ENCODE measurements at regions not wholly inside any gene's neighbourhood (a gene's known extent, or its start where the extent isn't known, plus 50 kb on each side); places are given as distances from the start of the nearest gene placed in this dataset.

GRCh38 chr2:120472891-120473309, 127.0 kb downstream of the INHBB start:
- no peaks in the 10 kb centered on the region for H3F3A ChIP-seq (ENCODE audit: insufficient read depth, low read length)

GRCh38 chr2:120473522-120474271, 127.8 kb downstream of the INHBB start:
- no peak overlapping the region for H2AFZ ChIP-seq (ENCODE audit: low read length)
- H3K4me3 ChIP-seq (ENCODE audit: low read length): no peak overlapping the region
- H3F3A ChIP-seq (ENCODE audit: insufficient read depth, low read length): no peaks in the 10 kb centered on the region
- no peak overlapping the region for H3K27ac ChIP-seq (ENCODE audit: low read length)
- DNase-seq: no peak
- no peaks in the 10 kb centered on the region for H4K20me1 ChIP-seq (ENCODE audit: insufficient read depth, low read length)
- H3K9ac ChIP-seq (ENCODE audit: low read length): no peak overlapping the region
- no peak for TF ChIP-seq EZH2phosphoT487 (IDR thresholded peaks at IDR 0.05; ENCODE audit: low read length)
- no peak for TF ChIP-seq CTCF (IDR thresholded peaks at IDR 0.05; ENCODE audit: low read length)
- no peak for TF ChIP-seq EZH2 (optimal IDR thresholded peaks at IDR 0.05; ENCODE audit: low read depth, low read length)
- H3K9me3 ChIP-seq (replicated peaks; ENCODE audit: insufficient read depth, low read length): no peaks in the 10 kb centered on the region
- H3K4me2 ChIP-seq (ENCODE audit: low read depth, low read length): no peak overlapping the region
- no peaks in the 10 kb centered on the region for H3K9me2 ChIP-seq (replicated peaks; ENCODE audit: insufficient read depth, low read length)
- no peaks in the 10 kb centered on the region for H3K27me3 ChIP-seq (replicated peaks; ENCODE audit: insufficient read depth, low read length)
- H3K4me1 ChIP-seq (ENCODE audit: low read length): no peaks in the 10 kb centered on the region
- H3K79me2 ChIP-seq (ENCODE audit: low read length): no peaks in the 10 kb centered on the region
- no peaks in the 10 kb centered on the region for H3K36me3 ChIP-seq (replicated peaks; ENCODE audit: insufficient read depth, low read length)

More at GRCh38 chr2:120472891-120473309, 127.0 kb downstream of the INHBB start:
- Histone ChIP-seq H3K79me2 (ENCODE audit: low read length) (no peaks in the 10 kb centered on the region), H3K4me3 (ENCODE audit: low read length) (no peak overlapping the region), H3K9ac (ENCODE audit: low read length) (no peak overlapping the region), H3K9me3 (replicated peaks; ENCODE audit: insufficient read depth, low read length) (no peaks in the 10 kb centered on the region), H3K4me2 (ENCODE audit: low read depth, low read length) (no peak overlapping the region), H2AFZ (ENCODE audit: low read length) (no peak overlapping the region), H3K9me2 (replicated peaks; ENCODE audit: insufficient read depth, low read length) (no peaks in the 10 kb centered on the region), H4K20me1 (ENCODE audit: insufficient read depth, low read length) (no peaks in the 10 kb centered on the region), H3K27me3 (replicated peaks; ENCODE audit: insufficient read depth, low read length) (no peaks in the 10 kb centered on the region), H3K4me1 (ENCODE audit: low read length) (no peaks in the 10 kb centered on the region), H3K36me3 (replicated peaks; ENCODE audit: insufficient read depth, low read length) (no peaks in the 10 kb centered on the region), H3K27ac (ENCODE audit: low read length) (no peak overlapping the region)
- TF ChIP-seq CTCF (IDR thresholded peaks at IDR 0.05; ENCODE audit: low read length): no peak
- no peak for TF ChIP-seq EZH2phosphoT487 (IDR thresholded peaks at IDR 0.05; ENCODE audit: low read length)
- no peak for TF ChIP-seq EZH2 (optimal IDR thresholded peaks at IDR 0.05; ENCODE audit: low read depth, low read length)
- no peak for DNase-seq

DNA sequence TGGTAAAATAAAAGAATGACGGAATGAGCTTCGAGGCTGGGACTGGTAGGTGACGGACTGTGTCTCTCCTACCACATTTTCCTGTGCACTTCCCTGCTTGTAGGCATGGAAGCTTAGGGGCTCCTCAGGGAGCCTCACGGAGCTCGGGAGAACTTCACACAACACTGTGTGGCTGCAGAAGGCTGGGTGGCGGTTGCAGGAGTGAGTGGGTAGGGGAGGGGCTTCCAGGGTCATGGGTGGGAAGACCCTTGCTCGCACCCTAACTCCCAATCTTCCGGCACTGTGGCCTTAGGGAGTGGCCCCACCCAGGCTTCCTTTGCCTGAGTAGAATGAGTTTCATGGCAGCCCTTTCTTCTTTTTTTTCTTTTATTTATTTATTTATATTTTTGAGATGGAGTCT, 128.6 kb downstream of the INHBB start:
- H3K36me3 ChIP-seq (replicated peaks; ENCODE audit: insufficient read depth, low read length): no peaks in the 10 kb centered on the region
- no peaks in the 10 kb centered on the region for H4K20me1 ChIP-seq (ENCODE audit: insufficient read depth, low read length)
- no peak for DNase-seq
- no peaks in the 10 kb centered on the region for H3K79me2 ChIP-seq (ENCODE audit: low read length)
- no peak for TF ChIP-seq EZH2 (optimal IDR thresholded peaks at IDR 0.05; ENCODE audit: low read depth, low read length)
- TF ChIP-seq CTCF (IDR thresholded peaks at IDR 0.05; ENCODE audit: low read length): no peak
- H3K9me3 ChIP-seq (replicated peaks; ENCODE audit: insufficient read depth, low read length): no peaks in the 10 kb centered on the region
- H3K9ac ChIP-seq (ENCODE audit: low read length): no peak overlapping the region
- no peaks in the 10 kb centered on the region for H3K9me2 ChIP-seq (replicated peaks; ENCODE audit: insufficient read depth, low read length)
- H3K27me3 ChIP-seq (replicated peaks; ENCODE audit: insufficient read depth, low read length): no peaks in the 10 kb centered on the region
- no peak overlapping the region for H3K4me2 ChIP-seq (ENCODE audit: low read depth, low read length)
- no peaks in the 10 kb centered on the region for H3K4me1 ChIP-seq (ENCODE audit: low read length)
- no peak overlapping the region for H3K27ac ChIP-seq (ENCODE audit: low read length)
- no peak overlapping the region for H3K4me3 ChIP-seq (ENCODE audit: low read length)
- H3F3A ChIP-seq (ENCODE audit: insufficient read depth, low read length): no peaks in the 10 kb centered on the region
- H2AFZ ChIP-seq (ENCODE audit: low read length): no peak overlapping the region

Data from MM.1S (cell line).